Stimulated activated naive CD8-positive, alpha-beta T cell treated with anti-CD3 and anti-CD28 coated beads, Interleukin-15, Interleukin-2, amounts not matched to agents 100 ng/mL and 50 ng/mL, for 24 hours (primary cell): ENCODE measurements at regions not wholly inside any gene's neighbourhood (a gene's known extent, or its start where the extent isn't known, plus 50 kb on each side); places are given as distances from the start of the nearest gene placed in this dataset.
"Not testable (repeated sequence)": the region's sequence is repeated elsewhere in the genome, so short reads cannot be mapped to it uniquely, and the experiment has no call there.

Experiments
- H3K27ac Mint-ChIP-seq: one replicate; pipeline ENCODE4 v1.8.0; 2021; ENCODE audit warnings: mild to moderate bottlenecking, mixed read lengths
- H3K27me3 Mint-ChIP-seq: one replicate; pipeline ENCODE4 v1.8.0; 2021; ENCODE audit warnings: mixed read lengths
- H3K36me3 Mint-ChIP-seq: one replicate; pipeline ENCODE4 v1.8.0; 2021; ENCODE audit warnings: low read depth, mixed read lengths
- H3K4me1 Mint-ChIP-seq: one replicate; pipeline ENCODE4 v1.8.0; 2021; ENCODE audit warnings: low read depth, mixed read lengths
- H3K4me3 Mint-ChIP-seq: one replicate; pipeline ENCODE4 v1.8.0; 2021; ENCODE audit warnings: mild to moderate bottlenecking, mixed read lengths
- H3K9me3 Mint-ChIP-seq: one replicate; pipeline ENCODE4 v1.8.0; 2021; ENCODE audit warnings: mixed read lengths

DNA sequence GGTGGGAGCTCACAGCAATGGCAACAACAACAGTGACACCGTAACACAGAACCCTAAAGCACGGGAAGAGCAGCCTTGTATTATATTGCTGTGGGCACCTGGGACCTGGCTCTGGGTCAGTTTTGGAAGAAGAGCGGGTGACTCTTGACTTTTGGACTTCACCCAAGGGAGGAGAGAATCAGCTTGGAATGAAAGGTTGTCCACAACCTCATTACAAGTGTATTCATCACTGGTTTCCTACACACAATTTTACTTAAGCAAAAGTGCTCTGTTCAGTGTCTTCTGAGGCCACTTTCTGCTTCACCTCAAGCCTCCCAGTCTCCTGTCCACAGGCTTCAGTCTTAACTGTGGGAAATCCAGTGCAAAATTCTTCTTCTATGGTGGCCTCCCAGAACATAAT, 263.8 kb downstream of the KCNE4 start:
- Mint-ChIP-seq H3K4me3 (no peak overlapping the region), H3K4me1 (no peaks in the 10 kb centered on the region), H3K36me3 (no peaks in the 10 kb centered on the region), H3K9me3 (no peaks in the 10 kb centered on the region), H3K27ac (no peak overlapping the region), H3K27me3 (no peaks in the 10 kb centered on the region)

DNA sequence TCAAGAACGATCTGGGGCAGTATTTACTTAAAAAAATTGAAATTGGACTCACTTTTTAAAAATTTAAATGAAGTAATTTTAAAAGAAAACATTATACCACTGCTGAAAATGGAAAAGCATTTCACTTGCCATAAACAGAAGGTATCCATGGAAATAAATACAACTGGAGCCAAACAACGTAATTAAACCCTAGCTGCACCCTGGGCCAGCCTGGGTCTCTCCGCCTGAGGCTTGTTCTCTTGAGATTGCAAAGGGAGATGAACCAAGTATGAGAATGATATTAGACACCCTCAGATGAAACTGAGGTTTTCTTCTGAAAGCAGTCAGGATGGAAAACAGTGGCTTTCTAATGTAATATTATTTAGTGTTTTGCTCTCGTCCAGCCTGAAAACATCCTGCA, 264.4 kb downstream of the KCNE4 start:
- H3K4me1 Mint-ChIP-seq: no peaks in the 10 kb centered on the region
- no peaks in the 10 kb centered on the region for H3K36me3 Mint-ChIP-seq
- no peaks in the 10 kb centered on the region for H3K9me3 Mint-ChIP-seq
- H3K4me3 Mint-ChIP-seq: no peak overlapping the region
- no peak overlapping the region for H3K27ac Mint-ChIP-seq
- H3K27me3 Mint-ChIP-seq: no peaks in the 10 kb centered on the region

GRCh38 chr2:223319601-223320000, 267.6 kb downstream of the KCNE4 start:
- Mint-ChIP-seq H3K4me1 (no peaks in the 10 kb centered on the region), H3K36me3 (no peaks in the 10 kb centered on the region), H3K27me3 (no peaks in the 10 kb centered on the region), H3K27ac (no peak overlapping the region), H3K4me3 (no peak overlapping the region), H3K9me3 (no peaks in the 10 kb centered on the region)

GRCh38 chr2:223324402-223324801, 272.4 kb downstream of the KCNE4 start:
- H3K36me3 Mint-ChIP-seq: no peaks in the 10 kb centered on the region
- no peaks in the 10 kb centered on the region for H3K9me3 Mint-ChIP-seq
- H3K27me3 Mint-ChIP-seq: no peaks in the 10 kb centered on the region
- no peaks in the 10 kb centered on the region for H3K4me1 Mint-ChIP-seq
- H3K4me3 Mint-ChIP-seq: no peak overlapping the region
- no peak overlapping the region for H3K27ac Mint-ChIP-seq

- no peaks in the 10 kb centered on the region for H3K27me3 Mint-ChIP-seq
- H3K36me3 Mint-ChIP-seq: no peaks in the 10 kb centered on the region
- H3K4me3 Mint-ChIP-seq: no peak overlapping the region
Measured at GRCh38 chr2:223328578-223328977, 273.6 kb downstream of the SCG2 start.

GRCh38 chr2:223330747-223331146, 271.4 kb downstream of the SCG2 start:
- not testable (repeated sequence) for H3K4me3 Mint-ChIP-seq, H3K27me3 Mint-ChIP-seq, H3K4me1 Mint-ChIP-seq, H3K27ac Mint-ChIP-seq, H3K36me3 Mint-ChIP-seq
- peaks cover 12% of the 10 kb centered on the region for H3K9me3 Mint-ChIP-seq

More at GRCh38 chr2:223328578-223328977, 273.6 kb downstream of the SCG2 start:
- no peaks in the 10 kb centered on the region for H3K4me1 Mint-ChIP-seq
- peaks cover 10% of the 10 kb centered on the region for H3K9me3 Mint-ChIP-seq
- H3K27ac Mint-ChIP-seq: no peak overlapping the region

- Mint-ChIP-seq H3K27ac (no peak overlapping the region), H3K27me3 (no peaks in the 10 kb centered on the region), H3K9me3 (peaks cover 3% of the 10 kb centered on the region), H3K4me3 (no peak overlapping the region), H3K36me3 (no peaks in the 10 kb centered on the region), H3K4me1 (no peaks in the 10 kb centered on the region)
Measured at GRCh38 chr2:223338016-223338415, 264.1 kb downstream of the SCG2 start.

DNA sequence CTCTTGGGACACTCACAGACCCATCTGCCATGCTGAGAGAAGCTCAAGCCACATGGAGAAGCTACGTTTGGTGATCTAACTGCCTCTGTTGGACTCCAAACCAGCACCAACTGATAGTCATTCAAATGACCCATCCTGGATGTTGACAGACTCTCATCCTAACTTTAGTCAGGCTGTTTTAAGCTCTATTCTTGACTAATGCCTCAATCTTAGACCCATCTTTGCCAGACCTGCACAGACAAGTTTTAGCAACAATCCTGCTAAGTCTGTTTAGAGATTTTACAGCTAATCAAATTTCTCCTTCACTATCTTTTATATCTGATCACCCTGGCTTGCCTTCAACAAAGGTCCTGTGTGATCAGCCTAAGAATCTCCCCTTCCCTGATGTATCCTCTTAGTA, 245.1 kb downstream of the SCG2 start:
- H3K27ac Mint-ChIP-seq: no peak overlapping the region
- no peaks in the 10 kb centered on the region for H3K36me3 Mint-ChIP-seq
- H3K27me3 Mint-ChIP-seq: no peaks in the 10 kb centered on the region
- peaks cover 3% of the 10 kb centered on the region for H3K9me3 Mint-ChIP-seq
- no peaks in the 10 kb centered on the region for H3K4me1 Mint-ChIP-seq
- no peak overlapping the region for H3K4me3 Mint-ChIP-seq

- Mint-ChIP-seq H3K27ac (no peak overlapping the region), H3K9me3 (no peaks in the 10 kb centered on the region), H3K4me3 (no peak overlapping the region), H3K4me1 (no peaks in the 10 kb centered on the region), H3K36me3 (no peaks in the 10 kb centered on the region), H3K27me3 (no peaks in the 10 kb centered on the region)
Measured at GRCh38 chr2:223363085-223363484, 239.1 kb downstream of the SCG2 start.

DNA sequence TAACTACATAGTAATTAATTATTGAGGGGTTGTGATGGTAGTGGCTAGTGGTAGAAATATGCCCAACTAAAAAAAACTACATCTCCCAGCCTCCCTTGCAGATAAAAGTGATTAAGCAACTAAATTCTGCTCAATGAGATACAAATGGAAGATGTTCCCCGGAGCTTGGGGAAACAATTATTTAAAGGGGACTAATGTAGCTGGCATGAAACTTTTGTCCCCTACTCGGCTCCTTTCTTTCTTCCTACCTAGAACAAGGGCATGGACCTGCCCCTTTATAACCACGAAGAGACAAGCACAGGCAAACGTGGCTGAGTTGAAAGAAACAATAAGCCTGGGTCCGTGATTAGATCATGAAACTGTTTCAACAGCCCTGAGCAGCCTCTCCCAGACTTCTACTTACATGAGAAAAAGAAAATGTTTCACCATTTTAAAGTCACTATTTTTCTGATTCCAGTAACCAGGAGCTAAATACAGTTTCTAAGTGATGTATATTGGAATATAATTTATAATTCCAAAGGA, 236.9 kb downstream of the SCG2 start:
- no peaks in the 10 kb centered on the region for H3K9me3 Mint-ChIP-seq

GRCh38 chr2:223366566-223366965, 235.6 kb downstream of the SCG2 start:
- H3K4me1 Mint-ChIP-seq: no peaks in the 10 kb centered on the region
- H3K36me3 Mint-ChIP-seq: no peaks in the 10 kb centered on the region
- H3K27ac Mint-ChIP-seq: no peak overlapping the region
- no peaks in the 10 kb centered on the region for H3K27me3 Mint-ChIP-seq
- no peak overlapping the region for H3K4me3 Mint-ChIP-seq
- H3K9me3 Mint-ChIP-seq: no peaks in the 10 kb centered on the region

More for the DNA sequence above, 236.9 kb downstream of the SCG2 start:
- H3K27ac Mint-ChIP-seq: no peak overlapping the region
- H3K36me3 Mint-ChIP-seq: no peaks in the 10 kb centered on the region
- no peaks in the 10 kb centered on the region for H3K4me1 Mint-ChIP-seq
- no peaks in the 10 kb centered on the region for H3K27me3 Mint-ChIP-seq
- H3K4me3 Mint-ChIP-seq: no peak overlapping the region

DNA sequence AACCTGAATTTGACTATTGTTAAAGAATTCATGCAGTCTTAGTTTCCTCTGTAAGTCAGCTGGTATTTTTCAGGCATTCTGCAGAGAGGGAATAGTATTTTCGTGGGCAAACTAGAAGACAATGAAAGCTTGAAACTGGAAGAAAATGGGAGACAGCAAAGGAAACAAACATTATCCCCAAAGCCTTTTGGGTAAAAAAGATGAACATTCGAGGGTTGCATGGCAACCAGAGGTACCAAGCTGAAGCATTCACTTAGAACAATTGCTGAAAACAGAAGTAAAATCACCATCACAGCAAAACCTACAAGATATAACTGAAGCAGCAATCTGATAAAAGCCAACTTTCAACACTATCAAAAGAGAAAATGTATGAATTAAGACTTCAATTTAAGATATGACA, 233.7 kb downstream of the SCG2 start:
- no peaks in the 10 kb centered on the region for H3K4me1 Mint-ChIP-seq
- no peaks in the 10 kb centered on the region for H3K27me3 Mint-ChIP-seq
- H3K9me3 Mint-ChIP-seq: no peaks in the 10 kb centered on the region
- no peak overlapping the region for H3K4me3 Mint-ChIP-seq
- H3K27ac Mint-ChIP-seq: no peak overlapping the region
- no peaks in the 10 kb centered on the region for H3K36me3 Mint-ChIP-seq

- no peaks in the 10 kb centered on the region for H3K4me1 Mint-ChIP-seq
- no peaks in the 10 kb centered on the region for H3K9me3 Mint-ChIP-seq
- H3K4me3 Mint-ChIP-seq: no peak overlapping the region
- H3K27ac Mint-ChIP-seq: no peak overlapping the region
- H3K36me3 Mint-ChIP-seq: no peaks in the 10 kb centered on the region
- H3K27me3 Mint-ChIP-seq: no peaks in the 10 kb centered on the region
Measured at GRCh38 chr2:223369889-223370288, 232.3 kb downstream of the SCG2 start.

DNA sequence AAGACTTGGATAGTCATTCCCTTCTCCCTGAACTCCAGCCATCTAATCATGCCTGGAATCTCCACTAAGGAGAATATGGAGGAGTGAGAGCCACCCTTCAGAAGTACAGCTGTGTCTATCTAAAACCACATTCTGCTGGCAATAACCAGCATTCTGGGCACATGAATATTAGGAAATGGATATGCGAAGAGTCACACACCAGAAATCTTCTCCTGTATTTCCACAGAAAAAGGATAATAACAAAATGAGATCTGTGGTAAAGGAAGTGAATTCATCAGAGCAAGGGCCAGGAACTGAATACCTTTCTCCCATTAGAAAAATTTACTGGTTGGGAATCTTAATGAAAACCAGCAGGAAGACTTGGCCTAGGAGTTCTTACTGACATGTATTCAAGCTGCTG, 218.8 kb downstream of the SCG2 start:
- no peaks in the 10 kb centered on the region for H3K27me3 Mint-ChIP-seq
- H3K4me1 Mint-ChIP-seq: no peaks in the 10 kb centered on the region
- no peak overlapping the region for H3K27ac Mint-ChIP-seq
- no peaks in the 10 kb centered on the region for H3K36me3 Mint-ChIP-seq
- no peak overlapping the region for H3K4me3 Mint-ChIP-seq
- H3K9me3 Mint-ChIP-seq: no peaks in the 10 kb centered on the region

GRCh38 chr2:223386189-223386588, 216.0 kb downstream of the SCG2 start:
- Mint-ChIP-seq H3K4me1 (no peaks in the 10 kb centered on the region), H3K27ac (no peak overlapping the region), H3K9me3 (no peaks in the 10 kb centered on the region), H3K36me3 (no peaks in the 10 kb centered on the region), H3K27me3 (no peaks in the 10 kb centered on the region), H3K4me3 (no peak overlapping the region)

DNA sequence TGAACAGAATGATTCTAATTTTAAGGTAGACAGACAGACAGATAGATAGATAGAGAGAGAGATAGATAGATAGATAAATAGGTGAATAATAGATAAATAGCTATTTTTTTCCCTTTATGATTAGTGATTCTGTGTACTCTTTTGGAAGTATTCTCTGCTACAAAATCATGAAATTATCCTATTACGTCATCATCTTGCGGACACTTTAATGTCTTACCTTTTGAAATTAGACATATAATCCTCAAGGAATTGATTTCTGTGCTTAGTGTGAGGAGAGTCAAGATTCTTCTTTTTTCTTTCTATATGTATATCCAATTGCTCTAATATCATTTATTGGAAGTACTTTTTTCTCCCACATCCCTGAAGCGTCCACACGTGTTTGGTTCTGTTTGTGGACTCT, 215.2 kb downstream of the SCG2 start:
- no peaks in the 10 kb centered on the region for H3K9me3 Mint-ChIP-seq
- H3K4me3 Mint-ChIP-seq: no peak overlapping the region
- H3K4me1 Mint-ChIP-seq: no peaks in the 10 kb centered on the region
- no peaks in the 10 kb centered on the region for H3K36me3 Mint-ChIP-seq
- no peak overlapping the region for H3K27ac Mint-ChIP-seq
- no peaks in the 10 kb centered on the region for H3K27me3 Mint-ChIP-seq
